HG03095 (cell line): ENCODE measurements at regions not wholly inside any gene's neighbourhood (a gene's known extent, or its start where the extent isn't known, plus 50 kb on each side); places are given as distances from the start of the nearest gene placed in this dataset.

ENCODE experiments used
- ATAC-seq: cut with Tn5 transposase; IDR thresholded peaks from one replicate; pipeline ENCODE4 v1.9.1; 2021; ENCODE audit warnings: moderate library complexity; ENCODE audit not compliant: unreplicated experiment

DNA sequence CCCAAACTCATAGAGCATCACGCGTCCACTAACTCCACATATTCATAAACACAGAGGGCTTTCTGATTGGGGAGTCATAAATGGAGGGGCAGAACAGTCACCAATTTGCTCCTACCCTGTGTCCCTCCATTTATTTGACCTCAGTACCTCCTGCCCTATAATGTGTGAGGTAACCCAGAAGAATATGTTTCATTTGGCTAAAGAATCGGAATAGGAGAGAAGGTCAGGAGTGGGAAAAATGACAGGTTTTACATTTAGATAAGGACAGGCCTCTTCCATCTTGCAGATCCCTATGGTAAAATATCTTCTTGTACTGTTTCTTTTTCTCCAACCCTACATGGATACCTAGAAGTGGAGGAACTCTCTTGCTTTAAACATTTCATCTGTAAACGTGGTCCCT lies 578.0 kb downstream of the TUSC7 start:
- no peak for ATAC-seq

DNA sequence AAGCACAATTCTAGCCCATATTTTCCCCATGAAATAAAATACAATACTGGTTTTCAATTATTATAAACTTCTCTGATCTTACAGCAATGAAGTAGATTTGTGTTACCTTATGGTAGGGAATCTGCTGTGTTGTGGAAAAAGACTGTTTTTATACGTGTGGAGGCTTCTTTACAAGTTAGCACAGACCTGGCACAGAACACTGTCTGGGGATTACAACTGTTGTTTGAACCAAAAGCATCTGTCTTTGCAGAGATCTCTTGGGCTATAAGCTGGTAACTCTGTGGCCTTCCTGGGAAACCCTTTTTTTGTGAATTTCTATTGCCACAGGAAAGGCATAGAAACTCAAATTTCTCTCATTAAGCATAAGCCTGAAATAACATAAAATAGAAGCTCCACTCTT lies 581.9 kb downstream of the TUSC7 start:
- no peak for ATAC-seq

DNA sequence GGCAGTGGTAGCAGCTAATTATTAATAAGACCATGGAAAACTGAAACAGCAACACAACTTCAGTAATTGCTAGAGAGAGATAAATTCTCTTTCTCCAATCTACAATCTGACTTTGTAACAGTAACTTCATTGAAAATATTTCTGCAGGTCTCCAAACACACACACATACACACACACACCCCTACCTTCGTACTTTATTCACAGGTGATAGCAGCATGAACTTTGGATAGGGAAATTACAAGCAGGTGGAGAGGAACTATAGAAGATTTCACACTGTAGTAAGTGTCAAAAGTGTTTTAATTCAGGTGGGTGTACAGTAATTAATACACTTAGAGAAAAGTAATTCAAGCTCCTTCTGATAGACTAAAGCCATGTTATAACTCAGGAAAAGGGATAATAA lies 587.5 kb downstream of the TUSC7 start:
- no peak for ATAC-seq

DNA sequence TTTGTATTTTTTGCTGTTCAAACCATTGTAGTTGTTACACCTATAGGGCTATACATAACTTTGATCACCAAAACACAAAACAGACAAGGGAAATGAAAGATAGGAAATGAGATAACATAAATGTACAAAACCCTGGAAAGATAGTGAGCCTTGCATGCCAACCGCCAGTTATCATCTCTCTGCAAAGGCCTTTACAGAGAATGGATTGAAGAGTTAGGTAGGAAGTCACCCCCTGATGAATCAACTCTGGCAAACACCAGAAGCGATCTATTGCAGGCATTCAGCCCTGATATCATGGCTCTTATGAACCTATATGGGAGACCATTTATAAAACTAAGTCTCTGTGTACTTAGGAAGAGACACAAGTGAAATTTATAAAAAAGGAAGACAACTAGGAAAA lies 588.0 kb downstream of the TUSC7 start:
- no peak for ATAC-seq

DNA sequence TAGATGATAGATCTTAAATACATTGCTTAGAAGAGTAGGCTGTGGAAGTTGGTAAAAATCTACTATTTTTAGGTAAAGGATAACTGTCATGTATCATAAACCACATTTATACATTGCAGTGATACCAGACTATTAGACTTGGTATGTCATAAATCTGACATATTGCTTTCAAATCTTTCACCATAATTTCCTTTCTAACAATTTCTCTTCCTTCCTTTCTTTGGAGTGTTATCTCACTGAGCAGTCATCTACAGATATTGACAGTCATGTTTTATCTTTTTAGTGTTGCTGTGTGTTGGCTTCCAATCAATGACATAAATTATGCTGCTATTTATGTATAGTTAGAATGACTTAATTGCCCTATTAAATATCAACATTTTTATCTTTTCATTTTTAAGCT lies 588.7 kb downstream of the TUSC7 start:
- ATAC-seq, result no peak

DNA sequence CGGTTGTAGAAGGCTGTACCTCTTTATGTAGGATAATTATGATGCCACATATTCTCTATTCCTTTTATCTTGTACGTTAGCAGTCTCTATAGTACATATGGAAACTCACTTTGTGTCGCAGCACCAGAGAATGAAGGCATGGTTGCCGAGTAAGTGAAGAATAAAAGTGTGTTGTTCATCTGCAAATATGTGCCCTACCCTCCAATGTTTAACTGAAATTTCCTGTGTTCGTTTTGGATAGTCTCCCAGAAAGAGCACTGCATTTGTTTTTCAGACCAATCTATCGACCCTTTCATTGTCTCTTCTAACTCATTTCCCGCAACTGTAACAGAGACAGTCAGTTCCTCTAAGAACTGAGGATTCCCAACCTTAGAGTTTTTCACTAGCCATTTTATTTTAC lies 592.8 kb downstream of the TUSC7 start:
- no peak for ATAC-seq

DNA sequence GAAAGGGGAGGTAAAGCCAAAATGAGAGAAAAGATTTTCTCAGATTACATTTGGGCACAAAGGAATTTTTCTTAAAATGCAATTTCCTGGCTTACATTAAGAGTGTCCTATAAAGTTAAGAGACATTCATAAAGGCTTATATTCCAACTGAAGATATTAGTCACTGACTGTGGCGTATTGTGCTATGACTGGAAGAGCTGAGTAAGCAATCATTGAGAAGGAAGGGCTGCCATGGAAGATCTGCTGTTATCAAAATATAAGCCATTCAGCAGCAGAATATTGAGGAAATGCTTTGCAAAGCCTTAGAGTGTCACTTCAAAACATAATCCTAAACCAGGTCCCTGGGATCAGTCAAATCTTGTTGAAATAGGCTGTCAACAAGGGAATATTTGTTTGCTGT lies 593.9 kb downstream of the TUSC7 start:
- no peak for ATAC-seq

DNA sequence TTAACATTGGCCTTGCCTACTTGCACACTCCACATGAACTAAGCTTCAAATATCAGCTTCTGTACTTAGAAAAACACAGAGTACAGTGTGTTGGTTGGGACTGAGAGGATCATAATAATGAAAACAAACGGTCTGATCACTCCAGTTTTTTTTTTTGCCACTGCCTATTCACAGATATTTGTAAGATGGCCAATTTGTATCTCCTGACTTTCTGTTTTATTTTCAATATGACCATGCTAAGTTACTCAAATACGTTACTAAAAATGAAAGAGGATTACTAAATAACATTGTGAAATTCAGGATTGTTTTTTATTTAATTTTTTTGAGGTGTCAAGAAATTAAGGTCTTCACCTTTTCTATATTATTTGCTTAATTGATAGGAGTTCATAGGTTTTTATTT lies 595.1 kb downstream of the TUSC7 start:
- ATAC-seq, result no peak

DNA sequence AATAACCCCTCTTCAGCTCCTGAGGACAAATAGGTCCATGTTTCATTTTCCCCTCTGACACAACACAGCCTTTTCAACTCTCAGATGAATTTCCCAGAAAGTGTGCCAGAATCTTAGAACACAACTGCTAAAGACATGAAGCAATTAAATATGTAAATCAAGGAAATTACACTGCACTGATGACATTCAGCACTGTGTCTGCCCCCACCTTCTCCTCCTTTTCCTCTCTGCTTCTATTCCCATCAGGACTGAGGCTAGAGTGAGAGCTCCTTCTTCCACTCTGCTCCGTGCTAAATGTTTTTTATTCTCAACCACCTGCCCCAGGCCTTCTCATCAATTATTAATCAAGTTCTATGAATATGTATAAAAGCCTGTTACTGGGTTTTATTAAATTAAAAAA lies 596.1 kb downstream of the TUSC7 start:
- no peak for ATAC-seq

DNA sequence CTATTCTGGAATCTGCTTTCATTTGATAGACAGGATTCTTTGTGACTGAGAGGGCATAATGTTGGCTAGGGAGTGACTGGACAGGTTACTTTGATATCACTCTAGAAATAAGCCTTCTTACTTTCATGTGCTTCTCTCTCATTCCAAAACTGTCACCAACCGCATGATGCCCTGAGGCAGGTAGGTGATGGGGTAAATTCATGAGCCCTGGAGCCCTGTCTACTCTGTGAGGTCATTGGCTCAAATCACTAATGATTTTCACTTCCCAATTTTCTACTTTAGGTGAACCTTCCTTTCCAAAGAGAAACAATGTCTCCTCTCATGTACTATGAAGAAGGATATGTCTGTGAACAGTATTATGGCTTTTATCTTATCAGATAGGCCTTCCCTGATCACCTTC lies 596.7 kb downstream of the TUSC7 start:
- ATAC-seq, result no peak

DNA sequence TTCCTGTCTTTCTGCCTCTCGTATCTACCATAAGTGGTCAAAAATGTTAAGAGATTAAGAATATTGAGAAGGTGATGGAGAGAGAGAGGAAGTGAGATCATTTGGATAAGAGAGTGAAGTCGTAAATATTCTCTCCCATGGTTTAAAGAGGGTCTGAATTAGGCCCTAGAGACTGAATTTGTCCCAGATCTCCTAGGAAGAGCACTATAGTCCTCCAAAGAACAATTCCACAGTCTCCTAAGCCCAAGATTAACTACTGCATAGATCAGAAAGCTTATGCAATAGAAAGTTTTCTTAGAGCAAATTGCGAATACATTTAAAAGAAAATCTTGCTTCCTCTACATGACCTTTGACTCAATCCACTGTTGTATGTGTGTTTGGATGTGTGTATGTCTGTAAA lies 598.8 kb downstream of the TUSC7 start:
- ATAC-seq, result no peak

DNA sequence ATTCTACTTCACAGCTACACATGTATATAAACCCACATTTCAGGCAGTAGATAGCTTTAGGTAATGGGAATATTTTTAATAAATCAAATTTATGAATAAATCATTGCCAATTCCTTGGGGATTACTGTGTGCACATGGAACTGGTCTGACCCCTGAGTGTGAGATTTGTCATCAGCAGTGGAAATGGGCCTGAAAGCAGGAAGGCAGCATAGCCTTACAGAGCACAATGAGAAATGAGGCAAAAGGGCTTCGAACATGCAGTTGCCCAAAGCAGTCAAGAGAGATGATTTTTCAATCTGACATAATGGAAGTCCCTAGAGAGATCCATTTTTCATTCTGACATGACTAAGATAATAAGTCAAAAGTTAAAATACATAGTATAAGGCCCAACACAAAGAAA lies 599.2 kb downstream of the TUSC7 start:
- no peak for ATAC-seq

DNA sequence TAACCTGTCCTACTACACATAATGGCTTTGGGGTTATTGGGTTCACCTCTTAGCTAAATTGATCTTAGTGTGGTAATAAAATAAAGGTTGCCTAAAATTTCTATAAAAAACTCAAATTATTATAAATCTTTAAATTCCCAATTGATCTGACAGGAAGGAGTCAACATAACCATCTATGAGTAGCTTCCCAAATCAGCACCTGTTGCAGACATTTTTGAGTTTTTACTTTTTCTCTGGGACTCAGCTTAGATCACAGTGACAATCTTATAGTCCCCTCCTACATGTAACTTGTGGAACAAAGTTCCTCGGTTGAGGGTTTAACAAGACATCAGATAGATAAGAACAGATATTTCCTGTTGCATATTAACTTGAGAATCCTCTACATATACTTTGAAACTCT lies 601.0 kb downstream of the TUSC7 start:
- no peak for ATAC-seq

DNA sequence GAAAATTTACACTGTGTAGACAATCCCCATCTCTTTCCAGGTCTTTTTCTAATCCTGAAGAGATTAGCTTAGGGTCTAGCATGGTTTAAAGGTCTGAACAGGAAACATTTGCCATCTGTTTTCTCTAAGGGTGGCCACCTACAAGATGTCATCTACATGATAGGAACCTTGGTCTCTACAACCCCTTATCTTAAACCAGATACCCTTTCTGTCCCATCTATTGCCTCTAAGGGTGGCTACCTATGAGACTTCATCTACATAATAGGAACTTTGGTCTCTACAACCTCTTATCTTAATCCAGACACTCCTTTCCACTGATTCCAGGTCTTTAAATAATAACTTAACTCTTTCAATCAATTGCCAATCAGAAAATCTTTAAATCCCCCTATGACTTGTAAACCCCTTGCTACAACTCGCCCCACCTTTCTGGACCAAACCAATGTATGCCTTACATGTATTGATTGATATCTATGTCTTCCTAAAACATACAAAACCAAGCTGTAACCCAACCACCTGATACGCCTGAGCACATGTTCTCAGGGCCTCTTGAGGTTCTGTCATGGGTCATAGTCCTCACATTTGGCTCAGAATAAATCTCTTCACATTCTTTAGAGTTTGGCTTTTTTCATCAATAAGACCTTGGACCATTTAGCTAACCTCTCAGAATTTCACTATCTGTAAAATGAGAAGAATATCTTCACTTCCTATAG lies 605.0 kb downstream of the TUSC7 start:
- ATAC-seq, result no peak

DNA sequence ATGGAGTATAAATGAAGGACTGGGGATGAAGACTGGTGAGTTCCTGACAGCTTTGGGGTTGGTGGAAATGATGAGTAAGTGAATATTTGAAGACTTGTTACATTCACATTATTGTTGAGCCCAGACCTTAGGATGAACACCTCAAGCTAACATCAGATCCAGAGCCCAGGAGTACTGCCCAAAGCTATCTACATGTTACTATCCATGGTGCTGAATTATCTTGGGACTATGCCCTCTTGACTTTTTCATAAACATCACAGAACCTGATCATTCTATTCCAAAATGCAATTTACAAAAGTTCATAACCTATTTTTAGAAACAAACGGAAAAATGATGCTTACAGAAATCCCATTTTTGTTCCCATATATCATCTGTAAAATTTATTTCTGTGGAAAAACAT lies 613.3 kb downstream of the TUSC7 start:
- no peak for ATAC-seq

DNA sequence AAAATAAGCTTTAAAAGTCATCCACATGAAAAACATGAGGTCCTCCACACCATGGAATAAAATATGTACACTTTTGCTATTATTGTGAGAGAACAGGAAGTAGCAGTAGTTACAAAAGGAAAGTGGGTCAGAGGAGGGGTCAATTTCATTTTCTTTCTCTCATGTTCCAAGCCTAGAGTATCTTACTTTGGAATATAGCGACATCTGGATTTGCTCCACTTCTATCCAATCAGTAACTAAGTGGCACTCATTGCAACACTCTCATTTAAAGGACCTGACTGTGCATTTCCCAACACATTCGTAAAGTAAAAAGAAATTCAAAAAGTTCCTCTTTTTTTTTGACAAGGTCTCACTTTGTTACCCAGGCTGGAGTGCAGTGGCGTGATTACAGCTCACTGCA lies 637.3 kb downstream of the TUSC7 start:
- ATAC-seq, result no peak

DNA sequence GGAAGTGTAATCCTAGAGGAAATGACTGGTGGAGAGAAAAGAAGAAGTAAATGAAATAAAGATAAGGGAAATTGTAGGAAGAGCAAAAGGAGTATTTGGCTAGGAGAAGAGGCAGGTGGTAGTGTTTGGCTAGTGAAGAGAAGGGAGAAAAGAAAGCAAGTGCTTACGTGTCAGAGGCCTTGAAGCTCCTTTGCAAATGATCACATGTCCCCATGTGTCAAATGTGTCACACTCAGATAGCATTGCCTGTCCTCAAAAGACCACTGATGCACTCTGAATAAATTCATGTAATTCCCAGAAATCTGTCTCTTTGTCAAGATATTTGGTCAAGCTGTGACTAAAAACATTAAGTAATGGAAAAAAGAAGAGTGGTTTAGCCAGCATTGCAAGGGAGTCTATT lies 639.3 kb downstream of the TUSC7 start:
- ATAC-seq, result no peak

DNA sequence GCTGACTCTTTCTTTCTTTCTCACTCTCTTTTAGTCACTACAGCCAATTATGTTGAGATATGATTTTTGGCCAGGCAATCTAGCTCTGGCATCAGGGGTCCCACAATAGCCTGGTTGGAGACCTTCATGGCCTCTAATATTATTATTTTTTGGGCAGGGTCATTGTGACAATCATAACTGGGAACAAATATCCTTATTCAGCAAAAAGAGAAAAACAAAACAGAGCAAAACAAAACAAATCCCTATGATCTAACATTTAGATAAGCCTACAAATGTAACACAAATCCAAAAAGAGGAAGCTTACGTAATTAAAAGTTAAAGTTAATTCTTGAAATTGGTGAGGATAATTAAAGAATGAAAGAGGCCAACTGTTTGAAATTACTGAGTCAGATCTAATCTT lies 640.0 kb downstream of the TUSC7 start:
- ATAC-seq, result no peak

DNA sequence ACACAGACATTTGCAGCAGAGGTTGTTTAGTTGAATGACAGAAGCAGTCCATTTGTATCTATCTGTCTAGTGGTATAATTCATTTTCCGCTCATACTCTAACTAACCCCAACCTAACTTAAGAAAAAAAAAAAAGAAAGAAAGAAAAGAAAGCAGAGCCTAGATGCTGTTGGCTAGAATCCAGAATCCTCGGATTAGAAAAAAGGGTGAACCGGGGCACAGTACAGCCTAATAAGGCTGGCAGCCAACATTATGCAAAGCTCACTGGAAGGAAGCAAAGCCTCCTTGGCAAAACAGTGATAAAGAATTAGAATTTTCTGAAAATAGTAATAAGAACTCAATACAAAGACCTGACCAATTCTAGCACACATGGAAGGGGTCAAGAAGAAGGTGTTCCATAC lies 640.8 kb downstream of the TUSC7 start:
- ATAC-seq, result no peak

DNA sequence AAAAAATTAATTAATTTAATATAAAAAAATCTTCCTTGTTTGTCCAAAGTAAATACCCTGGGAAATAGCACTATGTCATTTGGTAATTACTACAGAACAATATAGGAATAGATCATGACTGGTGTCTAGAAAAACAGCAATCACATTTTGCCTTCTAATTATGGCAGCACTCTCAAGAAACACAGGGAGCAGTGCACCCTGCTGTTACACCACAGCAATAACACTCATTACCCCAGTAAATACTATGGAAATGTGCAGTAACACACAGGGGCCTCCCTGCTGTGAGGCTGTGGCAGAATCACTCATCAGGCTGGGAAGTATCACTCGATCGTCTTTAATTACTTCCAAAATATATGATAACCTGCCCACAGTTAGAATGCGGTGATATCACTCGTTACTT lies 646.0 kb downstream of the TUSC7 start:
- ATAC-seq, result no peak

DNA sequence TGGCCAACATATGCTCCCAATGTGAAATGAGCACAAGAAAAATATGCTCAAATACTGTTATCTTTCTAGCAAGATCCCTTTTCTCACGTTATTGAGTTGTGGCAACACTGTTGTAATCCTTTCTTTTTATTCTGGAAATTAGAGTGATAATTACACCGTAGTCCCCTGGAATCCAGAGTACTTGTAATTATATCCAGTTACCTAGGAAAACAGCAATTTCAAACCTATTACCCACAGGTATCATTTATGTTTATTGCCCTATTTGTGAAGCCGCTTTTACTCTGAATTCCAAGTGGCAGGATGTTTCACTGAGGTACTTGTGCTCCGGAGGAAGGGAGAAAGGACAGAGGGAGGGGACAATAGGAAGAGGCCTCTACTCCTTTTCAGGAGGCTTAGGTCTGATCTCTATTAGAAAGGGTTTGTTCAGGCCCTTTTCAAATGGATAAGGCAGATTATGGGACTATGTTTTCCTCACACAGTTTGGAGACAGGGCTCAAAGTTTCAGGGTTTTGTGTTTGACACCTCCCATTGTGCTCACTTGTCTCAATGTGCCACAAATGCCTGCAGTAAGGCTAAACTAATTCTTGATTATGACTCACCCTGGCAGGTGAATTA lies 646.6 kb downstream of the TUSC7 start:
- no peak for ATAC-seq

DNA sequence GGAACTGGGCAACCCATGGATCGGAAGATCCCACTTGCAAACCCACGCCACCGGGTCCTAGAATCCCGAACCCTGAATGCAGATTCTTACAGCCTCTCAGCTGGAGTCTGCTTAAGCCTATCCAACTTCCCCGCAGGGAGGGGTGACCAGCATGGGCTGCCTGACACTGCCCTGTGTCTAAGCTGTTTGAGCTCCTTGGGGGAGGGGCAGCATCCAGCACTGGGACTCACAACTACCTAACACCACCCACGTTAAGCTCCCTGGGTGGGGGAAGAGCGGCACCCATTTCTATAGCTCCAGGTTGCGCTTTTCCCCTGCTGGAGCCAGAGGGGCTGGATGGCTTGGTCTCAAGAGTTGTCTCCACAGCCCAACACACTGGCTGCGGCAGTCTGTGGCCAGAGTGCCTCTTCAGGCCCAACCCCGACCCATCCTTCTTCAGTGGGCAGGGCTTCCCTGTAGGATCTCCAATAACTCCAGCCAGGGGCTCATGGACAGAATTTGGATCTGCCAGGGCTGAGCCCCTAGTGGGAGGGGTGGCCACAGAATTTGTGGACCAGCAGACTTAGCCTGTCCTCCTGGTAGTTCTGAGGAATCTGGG lies 649.2 kb downstream of the TUSC7 start:
- ATAC-seq, result no peak

DNA sequence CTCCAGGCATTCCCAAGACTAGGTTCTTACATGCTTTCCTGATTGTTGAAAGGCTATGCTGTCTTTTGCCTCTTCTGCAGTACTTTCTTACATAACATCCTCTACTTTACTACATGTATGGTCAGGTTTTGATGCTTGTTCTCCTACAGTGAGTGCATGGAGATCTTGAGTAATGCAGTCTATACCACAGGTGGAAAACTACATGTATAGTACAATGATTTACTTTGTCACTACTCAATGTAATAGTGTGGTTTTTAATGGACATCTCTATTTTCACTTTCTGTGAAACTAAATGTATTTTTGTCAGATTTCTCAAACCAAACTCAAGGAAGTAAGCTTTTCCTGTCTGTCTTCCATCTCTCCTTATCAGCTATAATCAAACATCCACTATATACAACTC lies 657.0 kb downstream of the TUSC7 start:
- no peak for ATAC-seq
